ENCODE measurements at regions not wholly inside any gene's neighbourhood (a gene's known extent, or its start where the extent isn't known, plus 50 kb on each side); places are given as distances from the start of the nearest gene placed in this dataset.

GRCh38 chr5:2569774-2570542, 181.5 kb downstream of the IRX2 start:
- DNase-seq (ENCODE audit: low spot score): no peak

- no peak for DNase-seq (ENCODE audit: low spot score)
These were observed 182.3 kb downstream of the IRX2 start for GRCh38 chr5:2569176-2569575.

- DNase-seq (ENCODE audit: low spot score): no peak
These were observed 185.2 kb downstream of the IRX2 start for GRCh38 chr5:2566284-2566683.

- no peak for DNase-seq (ENCODE audit: low spot score)
These were observed 186.3 kb downstream of the IRX2 start for GRCh38 chr5:2565147-2565546.

- DNase-seq (ENCODE audit: low spot score): peak; percentile 31
These were observed 188.4 kb downstream of the IRX2 start for GRCh38 chr5:2563046-2563445.

- DNase-seq (ENCODE audit: low spot score): no peak
These were observed 189.4 kb downstream of the IRX2 start for GRCh38 chr5:2562036-2562435.

- DNase-seq (ENCODE audit: low spot score): no peak
These were observed 191.0 kb downstream of the IRX2 start for GRCh38 chr5:2560435-2560834.

GRCh38 chr5:2557435-2557834, 194.0 kb downstream of the IRX2 start:
- DNase-seq (ENCODE audit: low spot score): no peak

GRCh38 chr5:2556375-2556966, 195.0 kb downstream of the IRX2 start:
- no peak for DNase-seq (ENCODE audit: low spot score)

GRCh38 chr5:2553611-2554010, 197.9 kb downstream of the IRX2 start:
- no peak for DNase-seq (ENCODE audit: low spot score)

- DNase-seq (ENCODE audit: low spot score): no peak
These were observed 201.0 kb downstream of the IRX2 start for GRCh38 chr5:2550509-2550908.

GRCh38 chr5:2549900-2550299, 201.6 kb downstream of the IRX2 start:
- DNase-seq (ENCODE audit: low spot score): no peak

- no peak for DNase-seq (ENCODE audit: low spot score)
These were observed 202.1 kb downstream of the IRX2 start for GRCh38 chr5:2549354-2549753.

- no peak for DNase-seq (ENCODE audit: low spot score)
These were observed 204.5 kb downstream of the IRX2 start for GRCh38 chr5:2546938-2547337.

- DNase-seq (ENCODE audit: low spot score): no peak
These were observed 207.5 kb downstream of the IRX2 start for GRCh38 chr5:2544003-2544402.

GRCh38 chr5:2542821-2543220, 208.7 kb downstream of the IRX2 start:
- no peak for DNase-seq (ENCODE audit: low spot score)

GRCh38 chr5:2542026-2542425, 209.5 kb downstream of the IRX2 start:
- no peak for DNase-seq (ENCODE audit: low spot score)

GRCh38 chr5:2538169-2538568, 213.3 kb downstream of the IRX2 start:
- no peak for DNase-seq (ENCODE audit: low spot score)

- DNase-seq (ENCODE audit: low spot score): no peak
These were observed 213.9 kb downstream of the IRX2 start for GRCh38 chr5:2537378-2538145.

- DNase-seq (ENCODE audit: low spot score): no peak
These were observed 214.7 kb downstream of the IRX2 start for GRCh38 chr5:2536632-2537377.

- DNase-seq (ENCODE audit: low spot score): no peak
These were observed 216.5 kb downstream of the IRX2 start for GRCh38 chr5:2534970-2535369.

- no peak for DNase-seq (ENCODE audit: low spot score)
These were observed 217.2 kb downstream of the IRX2 start for GRCh38 chr5:2534251-2534650.

All from H4 (cell line).